Stimulated activated CD4-positive, alpha-beta T cell treated with anti-CD3 and anti-CD28 coated beads, Interleukin-4, amount 100 ng/mL, for 1 hour (primary cell): ENCODE measurements at regions not wholly inside any gene's neighbourhood (a gene's known extent, or its start where the extent isn't known, plus 50 kb on each side); places are given as distances from the start of the nearest gene placed in this dataset.

Experiments
- DNase-seq: peaks from one replicate; pipeline ENCODE4 v3.0.0-alpha.2; 2020

- no peak for DNase-seq
These were observed 475.0 kb downstream of the MIAT start for GRCh38 chr22:27132400-27132799.

- no peak for DNase-seq
These were observed 475.6 kb downstream of the MIAT start for GRCh38 chr22:27133019-27133431.

GRCh38 chr22:27133681-27134314 is 476.4 kb downstream of the MIAT start:
- no peak for DNase-seq

- DNase-seq, result no peak
These were observed 476.9 kb downstream of the MIAT start for GRCh38 chr22:27134315-27134701.

- no peak for DNase-seq
These were observed 477.9 kb downstream of the MIAT start for GRCh38 chr22:27135031-27135981.

GRCh38 chr22:27136596-27136995 is 479.2 kb downstream of the MIAT start:
- DNase-seq, result no peak

- no peak for DNase-seq
These were observed 480.5 kb downstream of the MIAT start for GRCh38 chr22:27137871-27138337.

- no peak for DNase-seq
These were observed 481.1 kb downstream of the MIAT start for GRCh38 chr22:27138471-27138870.

GRCh38 chr22:27139935-27140511 is 482.6 kb downstream of the MIAT start:
- DNase-seq, result no peak

- DNase-seq, result no peak
These were observed 484.9 kb downstream of the MIAT start for GRCh38 chr22:27142286-27142685.

GRCh38 chr22:27144321-27144720 is 486.9 kb downstream of the MIAT start:
- DNase-seq, result no peak

- DNase-seq, result no peak
These were observed 489.7 kb downstream of the MIAT start for GRCh38 chr22:27146866-27147633.

GRCh38 chr22:27148055-27148454 is 490.7 kb downstream of the MIAT start:
- DNase-seq, result no peak

- DNase-seq, result no peak
These were observed 491.6 kb downstream of the MIAT start for GRCh38 chr22:27148886-27149470.

GRCh38 chr22:27149921-27150543 is 492.6 kb downstream of the MIAT start:
- no peak for DNase-seq

- no peak for DNase-seq
These were observed 493.2 kb downstream of the MIAT start for GRCh38 chr22:27150544-27150941.

- no peak for DNase-seq
These were observed 494.0 kb downstream of the MIAT start for GRCh38 chr22:27151407-27151806.

GRCh38 chr22:27152033-27152432 is 494.6 kb downstream of the MIAT start:
- DNase-seq, result no peak

- DNase-seq, result no peak
These were observed 495.5 kb downstream of the MIAT start for GRCh38 chr22:27152883-27153282.

- DNase-seq, result no peak
These were observed 496.0 kb downstream of the MIAT start for GRCh38 chr22:27153386-27153785.

- DNase-seq, result no peak
These were observed 497.3 kb downstream of the MIAT start for GRCh38 chr22:27154717-27155116.
